GM18502 (cell line): ENCODE measurements at regions not wholly inside any gene's neighbourhood (a gene's known extent, or its start where the extent isn't known, plus 50 kb on each side); places are given as distances from the start of the nearest gene placed in this dataset.

Experiments used
- ATAC-seq: cut with Tn5 transposase; IDR thresholded peaks from one replicate; pipeline ENCODE4 v1.9.1; 2021; ENCODE audit warnings: mild to moderate bottlenecking; ENCODE audit not compliant: unreplicated experiment, poor library complexity

GRCh38 chr18:34576622-34577021 is 133.5 kb upstream of the DTNA start:
- ATAC-seq: no peak

- ATAC-seq: no peak
Measured at GRCh38 chr18:34583895-34584294, 126.2 kb upstream of the DTNA start.

- ATAC-seq: no peak
Measured at GRCh38 chr18:34590503-34590902, 119.6 kb upstream of the DTNA start.

- no peak for ATAC-seq
Measured at GRCh38 chr18:34591920-34592444, 118.1 kb upstream of the DTNA start.

GRCh38 chr18:34592481-34592880 is 117.6 kb upstream of the DTNA start:
- no peak for ATAC-seq

DNA sequence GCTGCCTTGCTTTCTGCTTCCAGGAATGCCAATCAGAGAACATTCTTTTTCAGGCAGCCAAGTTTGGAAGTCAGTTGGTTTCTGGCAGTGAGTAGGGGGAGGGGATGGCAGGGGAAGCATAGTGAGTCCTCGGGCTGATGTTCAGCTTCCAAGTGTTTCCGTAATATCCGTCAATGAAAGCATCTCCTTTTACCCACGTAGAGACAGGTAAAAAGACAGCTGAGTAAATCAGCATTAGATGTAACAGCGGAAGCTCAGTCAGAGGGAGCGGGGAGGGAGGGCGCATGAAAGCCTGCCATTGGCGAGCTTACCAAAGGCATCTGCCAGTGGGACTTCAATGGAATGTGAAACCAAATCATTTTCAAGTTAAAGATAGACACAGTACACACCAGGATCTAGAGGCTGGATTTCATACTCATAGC is 117.1 kb upstream of the DTNA start:
- ATAC-seq: no peak

DNA sequence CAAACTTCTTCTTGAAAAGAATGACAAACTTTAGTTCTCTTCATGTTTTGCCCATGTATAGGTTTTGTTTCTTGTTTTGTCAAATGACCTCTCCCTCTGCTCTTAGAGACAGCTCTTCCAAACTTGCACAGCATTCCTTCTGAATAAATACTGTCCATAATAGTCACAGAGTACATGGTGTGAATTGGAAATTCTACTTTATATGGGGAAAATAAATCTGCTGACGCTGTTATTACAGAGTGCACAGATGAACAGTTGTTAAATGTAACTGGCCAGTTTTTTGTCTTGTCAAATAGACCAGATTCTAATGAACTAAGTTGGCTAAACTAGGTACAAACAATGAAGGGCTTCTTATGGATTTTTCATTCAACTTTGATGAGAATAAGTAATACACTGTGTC is 115.8 kb upstream of the DTNA start:
- ATAC-seq: no peak

GRCh38 chr18:34595690-34596089 is 114.4 kb upstream of the DTNA start:
- ATAC-seq: no peak

GRCh38 chr18:34598120-34598635 is 111.9 kb upstream of the DTNA start:
- no peak for ATAC-seq

GRCh38 chr18:34600158-34600557 is 109.9 kb upstream of the DTNA start:
- ATAC-seq: no peak

- no peak for ATAC-seq
Measured at GRCh38 chr18:34600874-34601656, 109.0 kb upstream of the DTNA start.

DNA sequence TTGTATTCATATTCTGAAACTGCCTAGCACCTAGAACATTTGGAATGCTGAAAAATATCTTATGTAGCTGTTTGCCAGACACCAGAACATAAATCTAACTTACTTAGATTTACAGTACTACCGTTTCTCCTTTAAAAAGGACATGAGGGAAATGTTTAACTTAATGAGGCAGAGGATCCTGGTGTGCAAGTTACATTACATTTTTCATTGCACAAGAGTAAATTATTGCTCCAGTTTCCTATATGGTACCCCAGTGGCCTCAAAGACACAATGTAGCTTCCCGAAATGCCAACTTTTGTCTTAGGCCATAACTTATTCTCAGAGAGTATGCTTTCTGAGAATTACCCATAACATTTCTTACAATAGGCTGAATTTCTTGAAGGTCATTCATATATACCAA is 105.5 kb upstream of the DTNA start:
- ATAC-seq: no peak

GRCh38 chr18:34606851-34607250 is 103.2 kb upstream of the DTNA start:
- ATAC-seq: no peak

DNA sequence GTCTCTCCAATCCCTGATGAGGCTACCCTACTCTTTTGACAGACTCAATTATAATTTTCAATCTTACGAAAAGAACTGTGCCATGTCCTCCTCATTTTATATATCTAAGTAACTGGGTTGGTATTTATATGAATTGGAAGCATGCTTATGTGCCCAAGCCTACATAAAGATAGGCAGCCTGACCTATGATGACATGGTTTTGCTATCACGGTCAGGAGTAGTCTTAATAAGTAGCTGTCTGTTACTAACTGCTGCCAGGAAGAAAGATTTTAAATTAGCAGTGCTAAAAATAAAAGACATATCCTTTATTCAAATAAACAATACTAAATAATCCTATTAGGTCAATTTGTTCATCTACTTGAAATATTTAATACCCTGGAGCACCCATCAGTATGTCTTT is 102.0 kb upstream of the DTNA start:
- no peak for ATAC-seq

DNA sequence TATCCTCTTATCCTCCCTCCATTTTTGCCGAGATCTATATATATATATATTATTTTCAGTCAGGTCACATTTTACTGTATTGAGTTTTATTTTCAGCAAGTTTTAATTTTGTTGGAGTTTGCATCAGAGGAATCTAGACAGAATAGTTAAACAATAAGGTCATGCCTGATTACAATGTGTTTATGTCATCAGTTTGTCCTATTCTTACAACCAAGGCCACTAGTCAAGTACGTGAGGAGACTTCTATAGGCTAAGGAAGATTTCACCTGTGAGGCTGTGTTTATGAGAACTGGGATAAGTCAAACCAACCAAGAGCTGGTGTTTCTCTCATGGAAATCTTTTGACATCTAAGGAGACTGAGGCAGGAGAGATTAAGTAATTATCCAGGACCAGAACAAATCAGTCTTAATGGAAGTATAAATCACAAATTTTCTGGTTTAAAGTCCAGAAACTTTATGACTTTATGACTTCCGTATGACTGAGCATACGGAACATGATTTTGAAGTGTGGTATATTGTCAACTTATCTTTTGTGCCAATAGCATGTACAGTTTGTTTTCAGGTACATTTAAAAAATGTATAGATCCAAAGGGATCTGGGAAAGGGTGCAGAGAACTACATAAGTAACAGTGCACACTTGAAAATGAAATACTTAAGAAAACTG is 100.0 kb upstream of the DTNA start:
- ATAC-seq: no peak

- ATAC-seq: no peak
Measured at GRCh38 chr18:34611904-34612303, 98.2 kb upstream of the DTNA start.

- no peak for ATAC-seq
Measured at GRCh38 chr18:34620258-34620861, 89.7 kb upstream of the DTNA start.

- ATAC-seq: no peak
Measured at GRCh38 chr18:34623557-34623956, 86.5 kb upstream of the DTNA start.

GRCh38 chr18:34624551-34624950 is 85.5 kb upstream of the DTNA start:
- no peak for ATAC-seq

- no peak for ATAC-seq
Measured at GRCh38 chr18:34626404-34627136, 83.5 kb upstream of the DTNA start.
